HEK293 (cell line): ENCODE measurements at regions not wholly inside any gene's neighbourhood (a gene's known extent, or its start where the extent isn't known, plus 50 kb on each side); places are given as distances from the start of the nearest gene placed in this dataset.
A peak's percentile ranks its signal among the peaks of the same experiment; 100 is the strongest.

Experiments used
- IKZF3 ChIP-seq: fragments of 450-650 bp; IDR thresholded peaks from 2 replicates; pipeline ENCODE4 v1.5.0; 2018; ENCODE audit warnings: missing biosample characterization, mild to moderate bottlenecking, missing genetic modification characterization, moderate library complexity
- KLF16 ChIP-seq: fragments of 450-650 bp; formaldehyde crosslinking; IDR thresholded peaks from 2 replicates; pipeline ENCODE4 v1.5.1; 2017; ENCODE audit warnings: missing biosample characterization, missing genetic modification characterization
- KLF9 ChIP-seq: fragments of 450-650 bp; formaldehyde crosslinking; IDR thresholded peaks from 2 replicates; pipeline ENCODE4 v1.5.1; 2016; ENCODE audit warnings: missing biosample characterization, missing genetic modification characterization, low read depth
- MZF1 ChIP-seq: fragments of 450-650 bp; formaldehyde crosslinking; IDR thresholded peaks from 2 replicates; pipeline ENCODE4 v1.5.1; 2017; ENCODE audit warnings: missing biosample characterization, missing genetic modification characterization, borderline replicate concordance
- SCRT2 ChIP-seq: fragments of 450-650 bp; formaldehyde crosslinking; IDR thresholded peaks from 2 replicates; pipeline ENCODE4 v1.5.1; 2016; ENCODE audit warnings: missing biosample characterization, missing genetic modification characterization
- SP2 ChIP-seq: fragments of 450-650 bp; formaldehyde crosslinking; IDR thresholded peaks from 2 replicates; pipeline ENCODE4 v1.5.1; 2016; ENCODE audit warnings: missing biosample characterization, missing genetic modification characterization
- SP3 ChIP-seq: fragments of 450-650 bp; formaldehyde crosslinking; IDR thresholded peaks from 2 replicates; pipeline ENCODE4 v1.5.1; 2016; ENCODE audit warnings: missing biosample characterization, missing genetic modification characterization
- TRIM28 ChIP-seq: IDR thresholded peaks from 2 replicates; pipeline ENCODE4 v1.6.1; 2011; ENCODE audit warnings: low read length, control low read depth, borderline replicate concordance
- ZNF138 ChIP-seq: fragments of 450-650 bp; formaldehyde crosslinking; IDR thresholded peaks from 2 replicates; pipeline ENCODE4 v1.5.1; 2016; ENCODE audit warnings: missing biosample characterization, missing genetic modification characterization, borderline replicate concordance
- ZNF2 ChIP-seq: fragments of 450-650 bp; formaldehyde crosslinking; IDR thresholded peaks from 2 replicates; pipeline ENCODE4 v1.5.1; 2016; ENCODE audit warnings: missing biosample characterization, missing genetic modification characterization
- ZNF23 ChIP-seq: fragments of 450-650 bp; formaldehyde crosslinking; IDR thresholded peaks from 2 replicates; pipeline ENCODE4 v1.5.1; 2016; ENCODE audit warnings: missing biosample characterization, missing genetic modification characterization, borderline replicate concordance
- ZNF341 ChIP-seq: fragments of 450-650 bp; formaldehyde crosslinking; IDR thresholded peaks from 2 replicates; pipeline ENCODE4; 2016; ENCODE audit warnings: low read depth, missing biosample characterization, missing genetic modification characterization
- ZNF350 ChIP-seq: fragments of 450-650 bp; formaldehyde crosslinking; IDR thresholded peaks from 2 replicates; pipeline ENCODE4 v1.5.0; 2017; ENCODE audit warnings: missing biosample characterization, mild to moderate bottlenecking, missing genetic modification characterization
- ZNF555 ChIP-seq: fragments of 450-650 bp; formaldehyde crosslinking; conservative IDR thresholded peaks from 2 replicates; pipeline ENCODE4 v1.5.1; 2017; ENCODE audit warnings: missing biosample characterization, mild to moderate bottlenecking, missing genetic modification characterization, inconsistent platforms
- ZNF610 ChIP-seq: fragments of 450-650 bp; formaldehyde crosslinking; IDR thresholded peaks from 2 replicates; pipeline ENCODE4 v1.5.1; 2016; ENCODE audit warnings: missing biosample characterization, missing genetic modification characterization, borderline replicate concordance
- ZNF621 ChIP-seq: fragments of 450-650 bp; formaldehyde crosslinking; IDR thresholded peaks from 2 replicates; pipeline ENCODE4 v1.5.1; 2017; ENCODE audit warnings: missing biosample characterization, missing genetic modification characterization
- ZSCAN16 ChIP-seq: fragments of 450-650 bp; formaldehyde crosslinking; IDR thresholded peaks from 2 replicates; pipeline ENCODE4 v1.5.1; 2016; ENCODE audit warnings: missing biosample characterization, missing genetic modification characterization
- ZSCAN30 ChIP-seq: fragments of 450-650 bp; IDR thresholded peaks from 2 replicates; pipeline ENCODE4 v1.5.1; 2018; ENCODE audit warnings: missing biosample characterization, mild to moderate bottlenecking, missing genetic modification characterization, moderate library complexity
- TF ChIP-seq, protein P1 (sequence below): fragments of 450-650 bp; formaldehyde crosslinking; conservative IDR thresholded peaks from 2 replicates; pipeline ENCODE4 v1.5.1; 2016; ENCODE audit warnings: low read depth, missing biosample characterization, missing genetic modification characterization
- TF ChIP-seq, protein P2 (sequence below): fragments of 450-650 bp; formaldehyde crosslinking; IDR thresholded peaks from 2 replicates; pipeline ENCODE4 v1.5.1; 2016; ENCODE audit warnings: missing biosample characterization, missing genetic modification characterization
- TF ChIP-seq, protein P3 (sequence below): fragments of 450-650 bp; formaldehyde crosslinking; IDR thresholded peaks from 2 replicates; pipeline ENCODE4 v1.5.1; 2016; ENCODE audit warnings: missing biosample characterization, missing genetic modification characterization, low read depth
- TF ChIP-seq, protein P4 (sequence below): fragments of 450-650 bp; formaldehyde crosslinking; IDR thresholded peaks from 2 replicates; pipeline ENCODE4 v1.5.1; 2016; ENCODE audit warnings: missing biosample characterization, missing genetic modification characterization
- TF ChIP-seq, protein P5 (sequence below): fragments of 450-650 bp; formaldehyde crosslinking; IDR thresholded peaks from 2 replicates; pipeline ENCODE4 v1.5.1; 2016; ENCODE audit warnings: missing biosample characterization, missing genetic modification characterization
- TF ChIP-seq, protein P6 (sequence below): fragments of 450-650 bp; formaldehyde crosslinking; IDR thresholded peaks from 2 replicates; pipeline ENCODE4 v1.5.1; 2017; ENCODE audit warnings: missing biosample characterization, missing genetic modification characterization

DNA sequence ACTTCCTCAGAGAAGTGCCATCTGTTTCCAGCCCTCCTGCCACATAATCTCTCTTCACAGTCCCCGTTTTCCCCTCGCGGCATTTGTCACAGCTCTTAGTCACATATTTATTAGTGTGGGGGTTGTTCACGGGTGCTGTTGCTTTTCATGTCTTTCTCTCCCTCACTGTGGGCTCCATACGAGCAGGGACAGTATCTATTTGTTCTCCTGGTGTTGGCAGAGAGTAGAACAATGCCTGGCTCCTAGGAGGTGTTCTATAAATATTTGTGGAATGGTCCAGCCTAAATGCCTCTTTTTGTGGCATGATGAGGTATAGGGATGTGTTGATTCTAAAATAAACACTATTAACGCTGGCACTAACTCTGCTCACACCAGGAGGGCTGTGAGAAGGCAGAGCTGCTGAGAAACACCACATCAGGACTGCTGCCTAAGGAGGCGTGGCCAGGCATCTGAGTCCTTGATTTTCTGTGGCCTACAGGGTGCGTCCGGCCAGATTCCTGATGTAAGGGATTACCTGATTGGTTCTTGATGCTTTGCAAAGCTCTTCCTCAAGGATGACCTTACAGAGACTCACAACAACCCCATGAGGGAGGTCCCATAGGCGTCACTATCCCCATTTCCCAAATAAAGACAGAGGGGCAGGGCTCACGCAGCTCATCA, 219.8 kb upstream of the ARID1B start (continued):
- TF ChIP-seq, protein P1, sequence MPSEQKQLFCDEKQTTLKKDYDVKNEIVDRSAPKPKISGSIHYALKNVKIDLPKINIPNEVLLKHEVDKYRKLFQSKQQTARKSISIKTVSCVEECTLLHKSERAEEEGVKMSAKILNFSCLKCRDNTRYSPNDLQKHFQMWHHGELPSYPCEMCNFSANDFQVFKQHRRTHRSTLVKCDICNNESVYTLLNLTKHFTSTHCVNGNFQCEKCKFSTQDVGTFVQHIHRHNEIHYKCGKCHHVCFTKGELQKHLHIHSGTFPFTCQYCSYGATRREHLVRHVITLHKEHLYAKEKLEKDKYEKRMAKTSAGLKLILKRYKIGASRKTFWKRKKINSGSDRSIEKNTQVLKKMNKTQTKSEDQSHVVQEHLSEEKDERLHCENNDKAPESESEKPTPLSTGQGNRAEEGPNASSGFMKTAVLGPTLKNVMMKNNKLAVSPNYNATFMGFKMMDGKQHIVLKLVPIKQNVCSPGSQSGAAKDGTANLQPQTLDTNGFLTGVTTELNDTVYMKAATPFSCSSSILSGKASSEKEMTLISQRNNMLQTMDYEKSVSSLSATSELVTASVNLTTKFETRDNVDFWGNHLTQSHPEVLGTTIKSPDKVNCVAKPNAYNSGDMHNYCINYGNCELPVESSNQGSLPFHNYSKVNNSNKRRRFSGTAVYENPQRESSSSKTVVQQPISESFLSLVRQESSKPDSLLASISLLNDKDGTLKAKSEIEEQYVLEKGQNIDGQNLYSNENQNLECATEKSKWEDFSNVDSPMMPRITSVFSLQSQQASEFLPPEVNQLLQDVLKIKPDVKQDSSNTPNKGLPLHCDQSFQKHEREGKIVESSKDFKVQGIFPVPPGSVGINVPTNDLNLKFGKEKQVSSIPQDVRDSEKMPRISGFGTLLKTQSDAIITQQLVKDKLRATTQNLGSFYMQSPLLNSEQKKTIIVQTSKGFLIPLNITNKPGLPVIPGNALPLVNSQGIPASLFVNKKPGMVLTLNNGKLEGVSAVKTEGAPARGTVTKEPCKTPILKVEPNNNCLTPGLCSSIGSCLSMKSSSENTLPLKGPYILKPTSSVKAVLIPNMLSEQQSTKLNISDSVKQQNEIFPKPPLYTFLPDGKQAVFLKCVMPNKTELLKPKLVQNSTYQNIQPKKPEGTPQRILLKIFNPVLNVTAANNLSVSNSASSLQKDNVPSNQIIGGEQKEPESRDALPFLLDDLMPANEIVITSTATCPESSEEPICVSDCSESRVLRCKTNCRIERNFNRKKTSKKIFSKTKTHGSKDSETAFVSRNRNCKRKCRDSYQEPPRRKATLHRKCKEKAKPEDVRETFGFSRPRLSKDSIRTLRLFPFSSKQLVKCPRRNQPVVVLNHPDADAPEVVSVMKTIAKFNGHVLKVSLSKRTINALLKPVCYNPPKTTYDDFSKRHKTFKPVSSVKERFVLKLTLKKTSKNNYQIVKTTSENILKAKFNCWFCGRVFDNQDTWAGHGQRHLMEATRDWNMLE (tag by site-specific recombination): peak; percentile 41; the same call in 1 of the 2 replicates
- TF ChIP-seq ZNF555 (tag by site-specific recombination) (no peak), KLF9 (tag by site-specific recombination) (peak; percentile 64; the same call in 1 of the 2 replicates), ZNF350 (tag by site-specific recombination) (peak; percentile 61), ZNF341 (tag by site-specific recombination) (peak; percentile 73; the same call in 1 of the 2 replicates), ZNF138 (no peak), ZNF2 (tag by site-specific recombination) (no peak), KLF16 (tag by site-specific recombination) (0 out of 2 replicates have a peak, but pooled peaks have one; percentile 19), IKZF3 (tag by site-specific recombination) (peak; percentile 76; the same call in 1 of the 2 replicates), ZNF621 (tag by site-specific recombination) (no peak), SP2 (peak; percentile 61), SCRT2 (tag by site-specific recombination) (peak; percentile 90), ZNF610 (tag by site-specific recombination) (no peak), TRIM28 (peak; percentile 91), ZSCAN16 (no peak), MZF1 (peak; percentile 35; the same call in 1 of the 2 replicates), SP3 (tag by site-specific recombination) (peak; percentile 56; the same call in 1 of the 2 replicates), ZSCAN30 (tag by site-specific recombination) (peak; percentile 67), ZNF23 (tag by site-specific recombination) (no peak)
- TF ChIP-seq, protein P2, sequence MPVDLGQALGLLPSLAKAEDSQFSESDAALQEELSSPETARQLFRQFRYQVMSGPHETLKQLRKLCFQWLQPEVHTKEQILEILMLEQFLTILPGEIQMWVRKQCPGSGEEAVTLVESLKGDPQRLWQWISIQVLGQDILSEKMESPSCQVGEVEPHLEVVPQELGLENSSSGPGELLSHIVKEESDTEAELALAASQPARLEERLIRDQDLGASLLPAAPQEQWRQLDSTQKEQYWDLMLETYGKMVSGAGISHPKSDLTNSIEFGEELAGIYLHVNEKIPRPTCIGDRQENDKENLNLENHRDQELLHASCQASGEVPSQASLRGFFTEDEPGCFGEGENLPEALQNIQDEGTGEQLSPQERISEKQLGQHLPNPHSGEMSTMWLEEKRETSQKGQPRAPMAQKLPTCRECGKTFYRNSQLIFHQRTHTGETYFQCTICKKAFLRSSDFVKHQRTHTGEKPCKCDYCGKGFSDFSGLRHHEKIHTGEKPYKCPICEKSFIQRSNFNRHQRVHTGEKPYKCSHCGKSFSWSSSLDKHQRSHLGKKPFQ: 0 out of 2 replicates have a peak, but pooled peaks have one; percentile 55
- TF ChIP-seq, protein P3, sequence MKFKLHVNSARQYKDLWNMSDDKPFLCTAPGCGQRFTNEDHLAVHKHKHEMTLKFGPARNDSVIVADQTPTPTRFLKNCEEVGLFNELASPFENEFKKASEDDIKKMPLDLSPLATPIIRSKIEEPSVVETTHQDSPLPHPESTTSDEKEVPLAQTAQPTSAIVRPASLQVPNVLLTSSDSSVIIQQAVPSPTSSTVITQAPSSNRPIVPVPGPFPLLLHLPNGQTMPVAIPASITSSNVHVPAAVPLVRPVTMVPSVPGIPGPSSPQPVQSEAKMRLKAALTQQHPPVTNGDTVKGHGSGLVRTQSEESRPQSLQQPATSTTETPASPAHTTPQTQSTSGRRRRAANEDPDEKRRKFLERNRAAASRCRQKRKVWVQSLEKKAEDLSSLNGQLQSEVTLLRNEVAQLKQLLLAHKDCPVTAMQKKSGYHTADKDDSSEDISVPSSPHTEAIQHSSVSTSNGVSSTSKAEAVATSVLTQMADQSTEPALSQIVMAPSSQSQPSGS: peak; percentile 33; the same call in 1 of the 2 replicates
- TF ChIP-seq, protein P4, sequence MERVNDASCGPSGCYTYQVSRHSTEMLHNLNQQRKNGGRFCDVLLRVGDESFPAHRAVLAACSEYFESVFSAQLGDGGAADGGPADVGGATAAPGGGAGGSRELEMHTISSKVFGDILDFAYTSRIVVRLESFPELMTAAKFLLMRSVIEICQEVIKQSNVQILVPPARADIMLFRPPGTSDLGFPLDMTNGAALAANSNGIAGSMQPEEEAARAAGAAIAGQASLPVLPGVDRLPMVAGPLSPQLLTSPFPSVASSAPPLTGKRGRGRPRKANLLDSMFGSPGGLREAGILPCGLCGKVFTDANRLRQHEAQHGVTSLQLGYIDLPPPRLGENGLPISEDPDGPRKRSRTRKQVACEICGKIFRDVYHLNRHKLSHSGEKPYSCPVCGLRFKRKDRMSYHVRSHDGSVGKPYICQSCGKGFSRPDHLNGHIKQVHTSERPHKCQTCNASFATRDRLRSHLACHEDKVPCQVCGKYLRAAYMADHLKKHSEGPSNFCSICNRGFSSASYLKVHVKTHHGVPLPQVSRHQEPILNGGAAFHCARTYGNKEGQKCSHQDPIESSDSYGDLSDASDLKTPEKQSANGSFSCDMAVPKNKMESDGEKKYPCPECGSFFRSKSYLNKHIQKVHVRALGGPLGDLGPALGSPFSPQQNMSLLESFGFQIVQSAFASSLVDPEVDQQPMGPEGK: 0 out of 2 replicates have a peak, but pooled peaks have one; percentile 11
- TF ChIP-seq, protein P5, sequence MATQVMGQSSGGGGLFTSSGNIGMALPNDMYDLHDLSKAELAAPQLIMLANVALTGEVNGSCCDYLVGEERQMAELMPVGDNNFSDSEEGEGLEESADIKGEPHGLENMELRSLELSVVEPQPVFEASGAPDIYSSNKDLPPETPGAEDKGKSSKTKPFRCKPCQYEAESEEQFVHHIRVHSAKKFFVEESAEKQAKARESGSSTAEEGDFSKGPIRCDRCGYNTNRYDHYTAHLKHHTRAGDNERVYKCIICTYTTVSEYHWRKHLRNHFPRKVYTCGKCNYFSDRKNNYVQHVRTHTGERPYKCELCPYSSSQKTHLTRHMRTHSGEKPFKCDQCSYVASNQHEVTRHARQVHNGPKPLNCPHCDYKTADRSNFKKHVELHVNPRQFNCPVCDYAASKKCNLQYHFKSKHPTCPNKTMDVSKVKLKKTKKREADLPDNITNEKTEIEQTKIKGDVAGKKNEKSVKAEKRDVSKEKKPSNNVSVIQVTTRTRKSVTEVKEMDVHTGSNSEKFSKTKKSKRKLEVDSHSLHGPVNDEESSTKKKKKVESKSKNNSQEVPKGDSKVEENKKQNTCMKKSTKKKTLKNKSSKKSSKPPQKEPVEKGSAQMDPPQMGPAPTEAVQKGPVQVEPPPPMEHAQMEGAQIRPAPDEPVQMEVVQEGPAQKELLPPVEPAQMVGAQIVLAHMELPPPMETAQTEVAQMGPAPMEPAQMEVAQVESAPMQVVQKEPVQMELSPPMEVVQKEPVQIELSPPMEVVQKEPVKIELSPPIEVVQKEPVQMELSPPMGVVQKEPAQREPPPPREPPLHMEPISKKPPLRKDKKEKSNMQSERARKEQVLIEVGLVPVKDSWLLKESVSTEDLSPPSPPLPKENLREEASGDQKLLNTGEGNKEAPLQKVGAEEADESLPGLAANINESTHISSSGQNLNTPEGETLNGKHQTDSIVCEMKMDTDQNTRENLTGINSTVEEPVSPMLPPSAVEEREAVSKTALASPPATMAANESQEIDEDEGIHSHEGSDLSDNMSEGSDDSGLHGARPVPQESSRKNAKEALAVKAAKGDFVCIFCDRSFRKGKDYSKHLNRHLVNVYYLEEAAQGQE: no peak
- TF ChIP-seq, protein P6, sequence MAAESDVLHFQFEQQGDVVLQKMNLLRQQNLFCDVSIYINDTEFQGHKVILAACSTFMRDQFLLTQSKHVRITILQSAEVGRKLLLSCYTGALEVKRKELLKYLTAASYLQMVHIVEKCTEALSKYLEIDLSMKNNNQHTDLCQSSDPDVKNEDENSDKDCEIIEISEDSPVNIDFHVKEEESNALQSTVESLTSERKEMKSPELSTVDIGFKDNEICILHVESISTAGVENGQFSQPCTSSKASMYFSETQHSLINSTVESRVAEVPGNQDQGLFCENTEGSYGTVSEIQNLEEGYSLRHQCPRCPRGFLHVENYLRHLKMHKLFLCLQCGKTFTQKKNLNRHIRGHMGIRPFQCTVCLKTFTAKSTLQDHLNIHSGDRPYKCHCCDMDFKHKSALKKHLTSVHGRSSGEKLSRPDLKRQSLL (tag by site-specific recombination): no peak
